ENCODE measurements at regions not wholly inside any gene's neighbourhood (a gene's known extent, or its start where the extent isn't known, plus 50 kb on each side); places are given as distances from the start of the nearest gene placed in this dataset.

DNA sequence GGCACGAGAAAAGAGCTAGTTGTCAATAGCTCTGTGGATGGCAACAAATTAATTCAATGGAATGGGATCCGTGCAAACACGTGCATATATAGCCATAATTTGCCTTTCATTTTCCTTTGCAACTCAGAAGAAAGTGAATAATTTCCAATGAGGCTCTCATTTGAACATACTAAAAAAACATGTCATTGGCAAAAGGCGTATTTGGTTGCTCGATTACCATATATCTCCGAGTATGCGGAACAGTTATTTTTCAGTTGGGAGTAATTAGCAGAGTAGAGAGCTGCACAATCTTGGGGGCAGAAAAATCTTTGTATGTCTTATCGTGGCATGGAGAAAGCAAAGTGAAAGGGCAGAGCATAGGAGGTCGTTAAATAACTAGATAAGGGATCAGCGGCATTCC lies 257.4 kb downstream of the SV2B start:
- POLR2A ChIA-PET = no interaction called here
- DNase-seq (ENCODE audit: low read depth, low spot score) (no peak), FAIRE-seq (no peak), ATAC-seq (no peak)
- H3K79me2 ChIP-seq (ENCODE audit: control insufficient read depth, insufficient read depth, low read length) = no peaks in the 10 kb centered on the region
- SMC1A ChIA-PET (ENCODE audit: uncharacterized antibody, unreplicated experiment) = no interaction called here
- intact Hi-C loops (cut with micrococcal nuclease; ENCODE audit: unreplicated experiment) = no loop called here
- H3K9me3 ChIP-seq (replicated peaks; ENCODE audit: control insufficient read depth, insufficient read depth, low read length) = no peaks in the 10 kb centered on the region
- RAD21 ChIA-PET (ENCODE audit: unreplicated experiment) = no interaction called here
- no peak overlapping the region for H3K4me3 ChIP-seq
- CTCF ChIA-PET = interaction anchor here (0.7 kb wide), 1 partner anchor 9 kb away, joined by 3 read pairs; no protein-coding TSS in a partner anchor
- H3K27ac ChIP-seq (ENCODE audit: control insufficient read depth, insufficient read depth) = no peak overlapping the region
- H3K27me3 ChIP-seq (replicated peaks in 1 of 2; ENCODE audit: control insufficient read depth in 2 of 2, insufficient read depth in 2 of 2, low read length in 1 of 2) = no peaks in the 10 kb centered on the region; a peak in 3 of 4 replicates
- H3K4me1 ChIP-seq (ENCODE audit: control insufficient read depth, insufficient read depth, low read length) = no peaks in the 10 kb centered on the region
- H2AFZ ChIP-seq (ENCODE audit: control insufficient read depth, low read depth, low read length) = no peak overlapping the region
- WGBS (ENCODE audit: insufficient coverage, insufficient replicate concordance, low lambda C conversion rate, missing lambda C conversion rate) = 39% methylated on average over 10 of the region's 10 CpGs
- no peaks in the 10 kb centered on the region for H3K36me3 ChIP-seq (ENCODE audit: control insufficient read depth in 2 of 2, insufficient read depth in 2 of 2, low read length in 1 of 2)
- no TSS peak for BruUV-seq (replicated peaks)
- no peak overlapping the region for H3K9ac ChIP-seq (ENCODE audit: control insufficient read depth, insufficient read depth, low read length)
- H3K4me2 ChIP-seq (ENCODE audit: control insufficient read depth, insufficient read depth) = no peak overlapping the region
- H4K20me1 ChIP-seq (ENCODE audit: control insufficient read depth, insufficient read depth) = no peaks in the 10 kb centered on the region
- in situ Hi-C loops (cut with MboI) = no loop called here
- TF ChIP-seq ZNF24 (IDR thresholded peaks at IDR 0.05) = no peak
- no peak for TF ChIP-seq CBFB (IDR thresholded peaks at IDR 0.05; ENCODE audit: low read depth)
- TF ChIP-seq SREBF1 (IDR thresholded peaks at IDR 0.05; ENCODE audit: low read length) = no peak
- no peak for TF ChIP-seq BRCA1 (IDR thresholded peaks at IDR 0.05; ENCODE audit: low read depth, low read length)
- no peak for TF ChIP-seq E2F4 (IDR thresholded peaks at IDR 0.05; ENCODE audit: low read depth, low read length)
- TF ChIP-seq POLR2A (IDR thresholded peaks at IDR 0.05; ENCODE audit: low read depth, low read length) = no peak
- TF ChIP-seq ETV6 (conservative IDR thresholded peaks at IDR 0.05 in 1 of 2, IDR thresholded peaks at IDR 0.05 in 1 of 2; ENCODE audit: borderline replicate concordance in 1 of 2, low read depth in 1 of 2) = no peak
- TF ChIP-seq ESRRA (IDR thresholded peaks at IDR 0.05; ENCODE audit: low read length) = no peak
- TF ChIP-seq CBX3 (IDR thresholded peaks at IDR 0.05; ENCODE audit: borderline replicate concordance, low read depth) = no peak
- no peak for TF ChIP-seq IRF3 (IDR thresholded peaks at IDR 0.05)
- TF ChIP-seq, protein P1, sequence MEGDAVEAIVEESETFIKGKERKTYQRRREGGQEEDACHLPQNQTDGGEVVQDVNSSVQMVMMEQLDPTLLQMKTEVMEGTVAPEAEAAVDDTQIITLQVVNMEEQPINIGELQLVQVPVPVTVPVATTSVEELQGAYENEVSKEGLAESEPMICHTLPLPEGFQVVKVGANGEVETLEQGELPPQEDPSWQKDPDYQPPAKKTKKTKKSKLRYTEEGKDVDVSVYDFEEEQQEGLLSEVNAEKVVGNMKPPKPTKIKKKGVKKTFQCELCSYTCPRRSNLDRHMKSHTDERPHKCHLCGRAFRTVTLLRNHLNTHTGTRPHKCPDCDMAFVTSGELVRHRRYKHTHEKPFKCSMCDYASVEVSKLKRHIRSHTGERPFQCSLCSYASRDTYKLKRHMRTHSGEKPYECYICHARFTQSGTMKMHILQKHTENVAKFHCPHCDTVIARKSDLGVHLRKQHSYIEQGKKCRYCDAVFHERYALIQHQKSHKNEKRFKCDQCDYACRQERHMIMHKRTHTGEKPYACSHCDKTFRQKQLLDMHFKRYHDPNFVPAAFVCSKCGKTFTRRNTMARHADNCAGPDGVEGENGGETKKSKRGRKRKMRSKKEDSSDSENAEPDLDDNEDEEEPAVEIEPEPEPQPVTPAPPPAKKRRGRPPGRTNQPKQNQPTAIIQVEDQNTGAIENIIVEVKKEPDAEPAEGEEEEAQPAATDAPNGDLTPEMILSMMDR (IDR thresholded peaks at IDR 0.05 in 2 of 3, conservative IDR thresholded peaks at IDR 0.05 in 1 of 3; ENCODE audit: control insufficient read depth in 2 of 3, extremely low read depth in 1 of 3, insufficient read depth in 1 of 3, low read depth in 3 of 3, low read length in 3 of 3) = no peak
- no peak for TF ChIP-seq ZNF217 (IDR thresholded peaks at IDR 0.05)
- TF ChIP-seq, protein P2, sequence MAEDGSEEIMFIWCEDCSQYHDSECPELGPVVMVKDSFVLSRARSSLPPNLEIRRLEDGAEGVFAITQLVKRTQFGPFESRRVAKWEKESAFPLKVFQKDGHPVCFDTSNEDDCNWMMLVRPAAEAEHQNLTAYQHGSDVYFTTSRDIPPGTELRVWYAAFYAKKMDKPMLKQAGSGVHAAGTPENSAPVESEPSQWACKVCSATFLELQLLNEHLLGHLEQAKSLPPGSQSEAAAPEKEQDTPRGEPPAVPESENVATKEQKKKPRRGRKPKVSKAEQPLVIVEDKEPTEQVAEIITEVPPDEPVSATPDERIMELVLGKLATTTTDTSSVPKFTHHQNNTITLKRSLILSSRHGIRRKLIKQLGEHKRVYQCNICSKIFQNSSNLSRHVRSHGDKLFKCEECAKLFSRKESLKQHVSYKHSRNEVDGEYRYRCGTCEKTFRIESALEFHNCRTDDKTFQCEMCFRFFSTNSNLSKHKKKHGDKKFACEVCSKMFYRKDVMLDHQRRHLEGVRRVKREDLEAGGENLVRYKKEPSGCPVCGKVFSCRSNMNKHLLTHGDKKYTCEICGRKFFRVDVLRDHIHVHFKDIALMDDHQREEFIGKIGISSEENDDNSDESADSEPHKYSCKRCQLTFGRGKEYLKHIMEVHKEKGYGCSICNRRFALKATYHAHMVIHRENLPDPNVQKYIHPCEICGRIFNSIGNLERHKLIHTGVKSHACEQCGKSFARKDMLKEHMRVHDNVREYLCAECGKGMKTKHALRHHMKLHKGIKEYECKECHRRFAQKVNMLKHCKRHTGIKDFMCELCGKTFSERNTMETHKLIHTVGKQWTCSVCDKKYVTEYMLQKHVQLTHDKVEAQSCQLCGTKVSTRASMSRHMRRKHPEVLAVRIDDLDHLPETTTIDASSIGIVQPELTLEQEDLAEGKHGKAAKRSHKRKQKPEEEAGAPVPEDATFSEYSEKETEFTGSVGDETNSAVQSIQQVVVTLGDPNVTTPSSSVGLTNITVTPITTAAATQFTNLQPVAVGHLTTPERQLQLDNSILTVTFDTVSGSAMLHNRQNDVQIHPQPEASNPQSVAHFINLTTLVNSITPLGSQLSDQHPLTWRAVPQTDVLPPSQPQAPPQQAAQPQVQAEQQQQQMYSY (CRISPR knock-in tag; IDR thresholded peaks at IDR 0.05) = no peak
- TF ChIP-seq FOXM1 (IDR thresholded peaks at IDR 0.05; ENCODE audit: low read depth, low read length) = no peak
- TF ChIP-seq SUZ12 (IDR thresholded peaks at IDR 0.05; ENCODE audit: unreplicated experiment) = no peak
